SJSA1 (cell line): ENCODE measurements at regions not wholly inside any gene's neighbourhood (a gene's known extent, or its start where the extent isn't known, plus 50 kb on each side); places are given as distances from the start of the nearest gene placed in this dataset.

Experiments
- DNase-seq, 2 experiments: peaks; one replicate each; pipeline ENCODE4 v3.0.0-alpha.2; 2015 to 2020; ENCODE audit warnings: low spot score in 2 of 2, low read depth in 1 of 2
- H3K27ac ChIP-seq: fragments of 250-450 bp; sonication (Bioruptor Pico); 2 replicates; pipeline ENCODE4 v1.5.1; 2020; ENCODE audit warnings: mild to moderate bottlenecking, moderate library complexity
- H3K27me3 ChIP-seq: fragments of 250-450 bp; sonication (Bioruptor Pico); replicated peaks from 2 replicates; pipeline ENCODE4 v1.5.1; 2020; ENCODE audit warnings: mild to moderate bottlenecking, moderate library complexity
- H3K36me3 ChIP-seq: fragments of 250-450 bp; sonication (Bioruptor Pico); 2 replicates; pipeline ENCODE4 v1.5.1; 2020; ENCODE audit warnings: mild to moderate bottlenecking
- H3K4me1 ChIP-seq: fragments of 250-450 bp; sonication (Bioruptor Pico); replicated peaks from 2 replicates; pipeline ENCODE4 v1.6.1; 2021; ENCODE audit warnings: mild to moderate bottlenecking
- H3K4me3 ChIP-seq: fragments of 250-450 bp; sonication (Bioruptor Pico); 2 replicates; pipeline ENCODE4 v1.5.1; 2020; ENCODE audit warnings: mild to moderate bottlenecking
- H3K9me3 ChIP-seq: fragments of 250-450 bp; sonication (Bioruptor Pico); replicated peaks from 2 replicates; pipeline ENCODE4 v1.5.1; 2020; ENCODE audit warnings: mild to moderate bottlenecking

GRCh38 chr12:93101367-93101766 is 172.3 kb upstream of the EEA1 start:
- no peak overlapping the region for H3K27ac ChIP-seq
- no peaks in the 10 kb centered on the region for H3K9me3 ChIP-seq

GRCh38 chr12:93102312-93102711 is 173.2 kb upstream of the EEA1 start:
- H3K4me1 ChIP-seq = no peaks in the 10 kb centered on the region
- no peaks in the 10 kb centered on the region for H3K36me3 ChIP-seq
- H3K4me3 ChIP-seq = no peak overlapping the region

More at GRCh38 chr12:93101367-93101766, 172.3 kb upstream of the EEA1 start:
- DNase-seq = no peak
- no peaks in the 10 kb centered on the region for H3K4me1 ChIP-seq
- H3K36me3 ChIP-seq = no peaks in the 10 kb centered on the region
- no peaks in the 10 kb centered on the region for H3K27me3 ChIP-seq
- no peak overlapping the region for H3K4me3 ChIP-seq

GRCh38 chr12:93102744-93103143 is 173.6 kb upstream of the EEA1 start:
- no peak for DNase-seq
- H3K27me3 ChIP-seq = no peaks in the 10 kb centered on the region
- H3K4me3 ChIP-seq = no peak overlapping the region
- H3K27ac ChIP-seq = no peak overlapping the region
- no peaks in the 10 kb centered on the region for H3K36me3 ChIP-seq
- no peaks in the 10 kb centered on the region for H3K9me3 ChIP-seq
- H3K4me1 ChIP-seq = 0 out of 2 replicates have a peak, but pooled peaks cover 1% of the 10 kb centered on the region

More at GRCh38 chr12:93102312-93102711, 173.2 kb upstream of the EEA1 start:
- Histone ChIP-seq H3K27me3 (no peaks in the 10 kb centered on the region), H3K27ac (no peak overlapping the region), H3K9me3 (no peaks in the 10 kb centered on the region)
- DNase-seq = no peak

GRCh38 chr12:93103154-93103553 is 174.1 kb upstream of the EEA1 start:
- DNase-seq = no peak
- 0 out of 2 replicates have a peak, but pooled peaks cover 4% of the 10 kb centered on the region for H3K4me1 ChIP-seq

GRCh38 chr12:93104535-93104934 is 175.4 kb upstream of the EEA1 start:
- no peaks in the 10 kb centered on the region for H3K27me3 ChIP-seq
- no peaks in the 10 kb centered on the region for H3K36me3 ChIP-seq
- H3K4me1 ChIP-seq = peaks cover 9% of the 10 kb centered on the region
- no peak overlapping the region for H3K27ac ChIP-seq
- H3K4me3 ChIP-seq = no peak overlapping the region
- no peak for DNase-seq
- no peaks in the 10 kb centered on the region for H3K9me3 ChIP-seq

More at GRCh38 chr12:93103154-93103553, 174.1 kb upstream of the EEA1 start:
- Histone ChIP-seq H3K36me3 (no peaks in the 10 kb centered on the region), H3K4me3 (no peak overlapping the region), H3K9me3 (no peaks in the 10 kb centered on the region), H3K27me3 (no peaks in the 10 kb centered on the region), H3K27ac (no peak overlapping the region)

- no peaks in the 10 kb centered on the region for H3K36me3 ChIP-seq
- H3K27ac ChIP-seq = no peak overlapping the region
- peaks cover 9% of the 10 kb centered on the region for H3K4me1 ChIP-seq
- H3K27me3 ChIP-seq = no peaks in the 10 kb centered on the region
- DNase-seq = no peak
- no peaks in the 10 kb centered on the region for H3K9me3 ChIP-seq
- H3K4me3 ChIP-seq = no peak overlapping the region
Observed at GRCh38 chr12:93106910-93107309, 177.8 kb upstream of the EEA1 start.

- Histone ChIP-seq H3K27me3 (no peaks in the 10 kb centered on the region), H3K27ac (no peak overlapping the region), H3K9me3 (no peaks in the 10 kb centered on the region), H3K36me3 (no peaks in the 10 kb centered on the region), H3K4me1 (peaks cover 9% of the 10 kb centered on the region), H3K4me3 (no peak overlapping the region)
- DNase-seq = no peak
Observed at GRCh38 chr12:93107514-93108312, 178.6 kb upstream of the EEA1 start.

GRCh38 chr12:93108985-93109384 is 179.9 kb upstream of the EEA1 start:
- Histone ChIP-seq H3K9me3 (no peaks in the 10 kb centered on the region), H3K4me1 (peaks cover 15% of the 10 kb centered on the region), H3K36me3 (no peaks in the 10 kb centered on the region), H3K27ac (no peak overlapping the region), H3K27me3 (no peaks in the 10 kb centered on the region), H3K4me3 (no peak overlapping the region)
- no peak for DNase-seq

GRCh38 chr12:93109551-93110203 is 180.6 kb upstream of the EEA1 start:
- peaks cover 15% of the 10 kb centered on the region for H3K4me1 ChIP-seq
- no peak overlapping the region for H3K27ac ChIP-seq
- H3K36me3 ChIP-seq = no peaks in the 10 kb centered on the region
- no peak overlapping the region for H3K4me3 ChIP-seq
- no peaks in the 10 kb centered on the region for H3K27me3 ChIP-seq
- no peak for DNase-seq
- no peaks in the 10 kb centered on the region for H3K9me3 ChIP-seq

- Histone ChIP-seq H3K27me3 (no peaks in the 10 kb centered on the region), H3K9me3 (no peaks in the 10 kb centered on the region), H3K36me3 (no peaks in the 10 kb centered on the region), H3K4me3 (no peak overlapping the region), H3K4me1 (peaks cover 15% of the 10 kb centered on the region), H3K27ac (no peak overlapping the region)
- DNase-seq = no peak
Observed at GRCh38 chr12:93111773-93112172, 182.7 kb upstream of the EEA1 start.

- DNase-seq = no peak
- peaks cover 11% of the 10 kb centered on the region for H3K4me1 ChIP-seq
- H3K27ac ChIP-seq = no peak overlapping the region
- no peaks in the 10 kb centered on the region for H3K27me3 ChIP-seq
- no peaks in the 10 kb centered on the region for H3K36me3 ChIP-seq
- H3K9me3 ChIP-seq = no peaks in the 10 kb centered on the region
- H3K4me3 ChIP-seq = no peak overlapping the region
Observed at GRCh38 chr12:93113317-93114006, 184.4 kb upstream of the EEA1 start.

- Histone ChIP-seq H3K9me3 (no peaks in the 10 kb centered on the region), H3K4me1 (peaks cover 5% of the 10 kb centered on the region; the same call in 1 of the 2 replicates), H3K27me3 (no peaks in the 10 kb centered on the region), H3K36me3 (no peaks in the 10 kb centered on the region), H3K4me3 (no peak overlapping the region), H3K27ac (no peak overlapping the region)
- DNase-seq = no peak
Observed at GRCh38 chr12:93115198-93115601, 186.1 kb upstream of the EEA1 start.

- no peak for DNase-seq
- H3K27ac ChIP-seq = no peak overlapping the region
Observed at GRCh38 chr12:93115646-93116045, 186.6 kb upstream of the EEA1 start.

GRCh38 chr12:93116632-93117031 is 187.5 kb upstream of the EEA1 start:
- Histone ChIP-seq H3K27ac (no peak overlapping the region), H3K27me3 (no peaks in the 10 kb centered on the region), H3K9me3 (no peaks in the 10 kb centered on the region), H3K4me3 (no peak overlapping the region), H3K36me3 (no peaks in the 10 kb centered on the region), H3K4me1 (peaks cover 6% of the 10 kb centered on the region; the same call in 1 of the 2 replicates)
- no peak for DNase-seq

More at GRCh38 chr12:93115646-93116045, 186.6 kb upstream of the EEA1 start:
- Histone ChIP-seq H3K4me1 (peaks cover 5% of the 10 kb centered on the region; the same call in 1 of the 2 replicates), H3K36me3 (no peaks in the 10 kb centered on the region), H3K4me3 (no peak overlapping the region), H3K27me3 (no peaks in the 10 kb centered on the region), H3K9me3 (no peaks in the 10 kb centered on the region)
